GM11168 (cell line): ENCODE measurements at regions not wholly inside any gene's neighbourhood (a gene's known extent, or its start where the extent isn't known, plus 50 kb on each side); places are given as distances from the start of the nearest gene placed in this dataset.
"Not testable (repeated sequence)": the region's sequence is repeated elsewhere in the genome, so short reads cannot be mapped to it uniquely, and the experiment has no call there.

Experiments used
- in situ Hi-C: fragments of 300-500 bp; cut with MboI; formaldehyde crosslinking; loops from one replicate; pipeline ENCODE4 v1.12.0; 2022; ENCODE audit warnings: low sequenced_read_pairs; ENCODE audit not compliant: unreplicated experiment

- in situ Hi-C loops, result no loop called here
These were observed 67.7 kb downstream of the SMIM20 start for GRCh38 chr4:25981749-25982148.

GRCh38 chr4:25982962-25983361, 68.9 kb downstream of the SMIM20 start:
- in situ Hi-C loops, result no loop called here

DNA sequence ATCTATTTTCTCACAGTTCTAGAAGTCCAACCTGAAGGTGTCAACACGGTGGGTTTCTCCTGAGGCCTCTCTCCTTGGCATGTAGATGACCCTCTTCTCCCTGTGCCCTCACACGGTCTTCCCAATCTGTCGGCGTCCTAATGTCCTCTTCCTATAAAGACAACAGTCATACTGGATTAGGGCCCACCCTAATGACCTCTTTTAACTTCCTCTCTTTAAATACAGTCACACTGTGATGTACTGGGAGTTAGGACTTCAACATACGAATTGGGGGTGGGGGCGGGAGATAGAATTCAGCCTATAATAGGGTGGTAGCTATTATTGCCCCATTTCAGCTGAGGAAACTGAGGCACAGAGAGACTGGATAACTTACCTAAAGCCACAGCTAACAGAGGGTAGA, 70.2 kb downstream of the SMIM20 start:
- in situ Hi-C loops, result no loop called here

- in situ Hi-C loops, result no loop called here
These were observed 70.8 kb downstream of the SMIM20 start for GRCh38 chr4:25984796-25985195.

DNA sequence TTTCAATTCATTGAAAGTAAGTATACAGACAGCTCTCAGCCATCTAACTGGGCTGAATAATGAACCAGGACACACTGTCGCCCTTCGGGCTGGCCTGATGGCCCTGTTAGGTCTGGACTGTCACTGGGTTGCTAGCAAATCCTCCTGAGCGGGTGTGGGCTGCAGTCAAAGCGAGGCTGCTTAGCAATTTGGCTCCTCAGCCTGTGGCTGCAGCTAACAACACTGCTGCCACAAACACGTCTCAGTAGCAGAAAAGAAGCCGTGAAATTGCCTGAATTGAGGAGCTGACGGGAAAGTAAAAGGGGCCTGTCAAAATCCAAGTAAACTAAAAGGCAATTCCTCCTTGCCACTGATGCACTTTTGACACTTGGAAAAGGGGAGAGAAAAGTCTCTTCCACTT, 72.8 kb downstream of the SMIM20 start:
- in situ Hi-C loops, result no loop called here

- in situ Hi-C loops, result no loop called here
These were observed 77.3 kb downstream of the SMIM20 start for GRCh38 chr4:25991340-25991739.

- in situ Hi-C loops, result no loop called here
These were observed 79.6 kb downstream of the SMIM20 start for GRCh38 chr4:25993395-25994185.

DNA sequence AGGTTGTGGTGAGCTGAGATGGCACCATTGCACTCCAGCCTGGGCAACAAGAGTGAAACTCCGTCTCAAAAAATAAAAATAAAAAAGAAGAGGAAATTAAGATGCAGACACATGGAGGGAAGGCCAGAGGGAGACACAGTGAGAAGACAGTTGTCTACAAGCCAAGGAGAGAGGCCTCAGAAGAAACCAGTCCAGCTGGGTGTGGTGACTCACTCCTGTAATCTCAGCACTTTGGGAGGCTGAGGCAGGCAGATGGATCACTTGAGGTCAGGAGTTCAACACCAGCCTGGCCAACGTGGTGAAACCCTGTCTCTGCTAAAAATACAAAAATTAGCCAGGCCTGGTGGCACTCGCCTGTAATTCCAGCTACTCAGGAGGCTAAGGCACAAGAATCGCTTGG, 80.6 kb downstream of the SMIM20 start:
- in situ Hi-C loops, result not testable (repeated sequence)

DNA sequence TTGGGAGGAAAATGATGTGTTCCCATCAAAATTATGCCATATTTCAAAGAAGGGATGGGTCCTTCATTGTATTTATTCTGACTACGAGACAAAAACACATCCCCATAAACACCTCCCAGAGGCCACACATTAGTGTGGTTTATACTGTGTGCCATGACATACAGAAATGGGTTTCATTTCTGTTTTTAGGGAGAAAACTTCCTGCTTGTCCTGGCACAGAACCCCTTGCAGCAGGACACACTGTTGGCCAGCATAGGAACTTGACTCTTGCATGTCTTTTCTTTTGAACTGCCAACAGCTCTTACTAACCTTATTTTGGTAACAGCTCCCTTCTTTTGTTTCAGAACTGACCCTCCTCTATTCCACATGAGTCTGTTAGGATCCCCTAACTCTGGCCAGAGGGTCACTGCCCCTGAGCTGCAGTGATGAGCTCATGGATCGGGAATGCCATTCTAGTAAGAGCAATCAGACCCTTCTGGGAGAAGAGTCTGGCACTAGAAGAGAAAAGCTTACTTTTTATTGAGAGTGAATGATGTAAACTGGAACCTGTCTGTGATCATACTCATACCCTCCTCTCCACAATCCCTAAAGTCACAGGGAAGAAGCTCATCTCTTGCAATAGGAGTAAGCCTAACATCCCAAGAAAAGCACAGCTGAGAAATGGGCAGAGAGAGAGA, 86.4 kb downstream of the SMIM20 start:
- in situ Hi-C loops, result no loop called here

DNA sequence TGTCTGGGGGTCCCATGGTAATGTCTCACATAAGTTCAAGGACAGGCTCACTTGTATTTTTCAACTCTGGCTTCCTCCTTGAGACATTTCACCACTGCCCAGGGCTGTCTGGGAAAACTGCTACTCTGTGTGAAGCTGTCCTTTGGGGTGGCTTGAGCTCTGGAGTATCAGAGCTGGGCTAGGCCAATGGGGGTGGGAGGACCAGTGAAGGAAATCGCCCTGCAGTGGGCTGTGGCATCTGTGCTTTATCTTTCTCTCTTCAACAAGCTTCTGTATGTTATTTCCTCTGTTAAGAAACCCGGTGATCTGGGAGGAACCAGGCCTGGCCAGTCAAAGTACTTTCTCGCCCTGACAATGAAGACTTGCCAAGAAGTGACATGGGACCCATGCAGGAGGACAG, 87.4 kb downstream of the SMIM20 start:
- in situ Hi-C loops, result no loop called here

- in situ Hi-C loops, result no loop called here
These were observed 87.8 kb downstream of the SMIM20 start for GRCh38 chr4:26001816-26002215.

DNA sequence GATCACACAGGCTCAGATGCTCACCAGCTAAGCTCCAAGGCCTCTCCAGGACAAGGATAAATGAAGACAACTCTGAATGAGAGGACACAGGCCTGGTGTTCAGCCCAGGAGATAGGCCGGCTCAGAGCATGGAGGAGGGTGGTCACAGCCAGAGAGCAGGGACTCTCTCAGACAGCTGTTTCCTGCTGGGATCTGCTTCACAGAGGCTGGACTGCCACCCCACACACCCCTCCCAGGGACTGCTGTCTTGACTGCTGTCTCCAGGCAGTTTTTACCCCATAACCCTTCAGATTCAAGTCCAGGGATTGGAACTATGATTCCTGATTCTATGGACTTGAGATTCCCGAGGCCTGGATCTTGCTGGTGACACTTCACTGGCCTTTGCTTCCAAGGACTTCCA, 89.0 kb downstream of the SMIM20 start:
- in situ Hi-C loops, result no loop called here

- in situ Hi-C loops, result no loop called here
These were observed 90.3 kb downstream of the SMIM20 start for GRCh38 chr4:26004290-26004689.

DNA sequence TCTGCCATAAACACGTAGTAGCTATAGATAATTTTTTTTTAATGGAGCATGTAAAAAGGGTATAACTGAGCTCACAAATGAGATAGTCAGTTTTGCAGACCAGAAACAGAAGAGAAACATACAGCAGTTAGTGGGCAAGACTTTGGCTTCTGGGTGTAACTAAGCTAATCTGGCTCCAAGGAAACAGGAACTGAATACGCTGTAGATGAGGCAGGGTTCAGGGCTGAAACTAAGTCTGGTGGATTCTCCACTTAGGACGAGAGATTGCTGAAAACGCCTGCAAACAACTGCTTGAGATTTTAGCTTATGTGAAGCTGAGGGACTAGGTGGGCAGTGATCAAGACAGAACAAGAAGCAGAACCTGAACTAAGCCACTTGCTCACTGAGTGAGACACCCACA, 91.7 kb downstream of the SMIM20 start:
- in situ Hi-C loops, result no loop called here

DNA sequence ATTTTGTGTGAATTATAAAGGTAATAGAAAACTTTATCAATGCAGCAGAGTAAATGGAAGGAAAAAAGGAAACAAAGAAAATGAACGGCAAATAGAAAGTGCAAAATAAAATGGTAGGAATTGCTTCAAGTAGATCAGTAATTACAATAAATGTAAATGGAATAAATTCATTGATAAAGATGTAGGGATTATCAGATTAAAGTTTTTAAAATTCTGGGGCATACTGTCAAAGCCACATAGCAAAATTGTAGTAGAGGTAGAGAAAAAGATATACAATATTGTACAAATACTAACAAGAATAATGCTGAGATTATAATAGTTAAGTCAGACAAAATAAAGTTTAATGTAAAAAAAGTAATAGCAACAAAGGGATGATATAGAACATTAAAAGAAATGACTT, 94.7 kb downstream of the SMIM20 start:
- in situ Hi-C loops, result no loop called here

GRCh38 chr4:26009502-26009901, 95.5 kb downstream of the SMIM20 start:
- in situ Hi-C loops, result no loop called here

DNA sequence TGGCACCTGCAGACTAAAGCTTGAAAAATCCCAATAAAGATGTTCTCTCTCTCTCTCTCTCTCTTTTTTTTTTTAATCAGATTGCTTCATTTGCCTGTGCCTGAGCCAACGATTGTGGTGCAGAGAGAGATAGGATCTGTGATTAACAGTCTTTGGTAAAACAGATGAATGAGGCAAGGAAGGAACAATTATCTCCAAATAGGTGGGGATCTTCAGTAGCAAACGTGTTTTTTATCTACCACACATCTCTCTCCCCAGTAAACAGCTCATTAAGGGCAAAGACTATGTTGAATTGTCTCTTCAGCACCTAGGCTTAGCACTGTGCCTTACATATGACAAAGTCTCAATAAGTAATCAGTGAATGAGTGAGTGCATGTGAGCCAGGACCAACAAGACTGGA, 96.3 kb downstream of the SMIM20 start:
- in situ Hi-C loops, result no loop called here

- in situ Hi-C loops, result no loop called here
These were observed 99.6 kb downstream of the SMIM20 start for GRCh38 chr4:26013629-26014028.

- in situ Hi-C loops, result no loop called here
These were observed 101.2 kb downstream of the SMIM20 start for GRCh38 chr4:26015133-26015651.

DNA sequence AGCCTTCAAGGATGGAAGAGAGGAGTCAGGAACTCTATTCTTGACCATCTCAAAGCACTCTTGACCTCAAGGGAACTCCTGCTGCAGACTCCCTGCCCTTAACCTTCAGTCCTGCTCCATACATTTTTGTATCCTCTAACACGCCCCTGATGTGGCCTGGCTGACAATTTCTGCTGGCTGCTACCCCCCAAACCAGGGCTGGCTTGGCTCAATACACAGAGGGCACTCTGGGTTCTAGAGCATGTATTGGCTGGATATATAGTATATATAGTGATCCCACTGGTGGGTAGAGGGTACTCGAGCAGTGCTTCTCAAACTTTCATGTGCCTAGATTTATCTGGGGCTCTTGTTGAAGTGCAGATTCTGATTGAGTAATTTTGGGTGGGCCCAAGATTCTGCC, 101.9 kb downstream of the SMIM20 start:
- in situ Hi-C loops, result no loop called here

GRCh38 chr4:26017531-26017930, 103.5 kb downstream of the SMIM20 start:
- in situ Hi-C loops, result no loop called here
